ENCODE measurements at regions not wholly inside any gene's neighbourhood (a gene's known extent, or its start where the extent isn't known, plus 50 kb on each side); places are given as distances from the start of the nearest gene placed in this dataset.
A peak's percentile ranks its signal among the peaks of the same experiment; 100 is the strongest.

GRCh38 chr12:28884904-28885679, 264.0 kb upstream of the FAR2 start:
- no peak for DNase-seq

GRCh38 chr12:28885928-28886327, 263.1 kb upstream of the FAR2 start:
- DNase-seq, result no peak

GRCh38 chr12:28887461-28887990, 261.6 kb upstream of the FAR2 start:
- DNase-seq, result no peak

GRCh38 chr12:28890664-28891063, 258.4 kb upstream of the FAR2 start:
- DNase-seq, result no peak

- DNase-seq, result no peak
Observed at GRCh38 chr12:28891126-28891525, 258.0 kb upstream of the FAR2 start.

GRCh38 chr12:28893365-28893764, 255.7 kb upstream of the FAR2 start:
- no peak for DNase-seq

- no peak for DNase-seq
Observed at GRCh38 chr12:28893856-28894255, 255.2 kb upstream of the FAR2 start.

GRCh38 chr12:28896421-28896820, 252.7 kb upstream of the FAR2 start:
- no peak for DNase-seq

GRCh38 chr12:28898038-28898437, 251.0 kb upstream of the FAR2 start:
- DNase-seq, result no peak

- DNase-seq, result no peak
Observed at GRCh38 chr12:28899951-28900350, 249.1 kb upstream of the FAR2 start.

- DNase-seq, result no peak
Observed at GRCh38 chr12:28905220-28905955, 243.7 kb upstream of the FAR2 start.

GRCh38 chr12:28908646-28909045, 240.4 kb upstream of the FAR2 start:
- DNase-seq, result no peak

- no peak for DNase-seq
Observed at GRCh38 chr12:28909291-28909690, 239.8 kb upstream of the FAR2 start.

GRCh38 chr12:28925719-28926376, 223.2 kb upstream of the FAR2 start:
- DNase-seq, result no peak

- DNase-seq, result no peak
Observed at GRCh38 chr12:28930704-28931103, 218.4 kb upstream of the FAR2 start.

- DNase-seq, result no peak
Observed at GRCh38 chr12:28933176-28933575, 215.9 kb upstream of the FAR2 start.

- no peak for DNase-seq
Observed at GRCh38 chr12:28933864-28934527, 215.1 kb upstream of the FAR2 start.

GRCh38 chr12:28936221-28936620, 212.9 kb upstream of the FAR2 start:
- DNase-seq, result no peak

- DNase-seq, result no peak
Observed at GRCh38 chr12:28936711-28937110, 212.4 kb upstream of the FAR2 start.

- DNase-seq, result no peak
Observed at GRCh38 chr12:28937196-28937595, 211.9 kb upstream of the FAR2 start.

- DNase-seq, result no peak
Observed at GRCh38 chr12:28938056-28938455, 211.0 kb upstream of the FAR2 start.

- DNase-seq, result peak; percentile 24
Observed at GRCh38 chr12:28938581-28939235, 210.4 kb upstream of the FAR2 start.

- DNase-seq, result no peak
Observed at GRCh38 chr12:28939427-28939826, 209.7 kb upstream of the FAR2 start.
